Right atrium auricular region (tissue), 2 donors: ENCODE measurements at regions not wholly inside any gene's neighbourhood (a gene's known extent, or its start where the extent isn't known, plus 50 kb on each side); places are given as distances from the start of the nearest gene placed in this dataset.

Experiments used
- DNase-seq: peaks from one replicate; pipeline ENCODE4 v3.0.0-alpha.2; 2019; ENCODE audit warnings: low spot score
- H3K27ac ChIP-seq, 2 donors: fragments of 200-600 bp; sonication (generic); 1 replicate in 1 of 2; 2 replicates in 1 of 2; pipeline ENCODE4 v1.5.1; 2016 to 2019
- H3K27me3 ChIP-seq, 2 donors: fragments of 200-600 bp; sonication (generic); one replicate each; pipeline versions ENCODE4 v1.5.1 to v1.6.0; 2017 to 2019
- H3K36me3 ChIP-seq: fragments of 200-600 bp; sonication (generic); one replicate; pipeline ENCODE4 v1.5.1; 2016
- H3K4me1 ChIP-seq, 2 donors: fragments of 200-600 bp; sonication (generic); one replicate each; pipeline versions ENCODE4 v1.5.1 to v1.6.0; 2017 to 2019
- H3K4me3 ChIP-seq, 2 donors: fragments of 200-600 bp; sonication (generic); 1 replicate in 1 of 2; 2 replicates in 1 of 2; pipeline ENCODE4 v1.5.1; 2017 to 2019; ENCODE audit warnings: mild to moderate bottlenecking in 1 of 2, moderate library complexity in 1 of 2
- H3K9me3 ChIP-seq, 2 donors: fragments of 200-600 bp; sonication (generic); one replicate each; pipeline ENCODE4 v1.5.1; 2019
- CTCF ChIP-seq, 2 donors: fragments of 200-600 bp; sonication (generic); IDR thresholded peaks; one replicate each; pipeline ENCODE4 v1.5.1; 2019; ENCODE audit warnings: antibody characterized with exemption in 2 of 2

GRCh38 chr5:161169776-161170175 lies 317.8 kb upstream of the ATP10B start:
- no peak overlapping the region for H3K27ac ChIP-seq
- H3K27me3 ChIP-seq, result no peaks in the 10 kb centered on the region
- no peaks in the 10 kb centered on the region for H3K4me1 ChIP-seq
- H3K9me3 ChIP-seq, result no peaks in the 10 kb centered on the region
- no peak for DNase-seq
- TF ChIP-seq CTCF (IDR thresholded peaks at IDR 0.05), result no peak
- no peaks in the 10 kb centered on the region for H3K36me3 ChIP-seq
- no peak overlapping the region for H3K4me3 ChIP-seq

GRCh38 chr5:161167016-161167767 lies 315.2 kb upstream of the ATP10B start:
- no peak overlapping the region for H3K27ac ChIP-seq
- no peaks in the 10 kb centered on the region for H3K27me3 ChIP-seq
- H3K36me3 ChIP-seq, result no peaks in the 10 kb centered on the region
- no peak for TF ChIP-seq CTCF (IDR thresholded peaks at IDR 0.05)
- no peaks in the 10 kb centered on the region for H3K4me1 ChIP-seq
- H3K4me3 ChIP-seq, result no peak overlapping the region
- H3K9me3 ChIP-seq, result no peaks in the 10 kb centered on the region
- no peak for DNase-seq

GRCh38 chr5:161165998-161166660 lies 314.1 kb upstream of the ATP10B start:
- Histone ChIP-seq H3K4me1 (no peaks in the 10 kb centered on the region), H3K9me3 (no peaks in the 10 kb centered on the region), H3K27me3 (no peaks in the 10 kb centered on the region), H3K36me3 (no peaks in the 10 kb centered on the region), H3K4me3 (no peak overlapping the region), H3K27ac (no peak overlapping the region)
- TF ChIP-seq CTCF (IDR thresholded peaks at IDR 0.05), result no peak
- no peak for DNase-seq

GRCh38 chr5:161157925-161158324 lies 305.9 kb upstream of the ATP10B start:
- H3K9me3 ChIP-seq, result no peaks in the 10 kb centered on the region
- no peak for TF ChIP-seq CTCF (IDR thresholded peaks at IDR 0.05)
- H3K27me3 ChIP-seq, result no peaks in the 10 kb centered on the region
- no peak for DNase-seq
- H3K4me1 ChIP-seq, result no peaks in the 10 kb centered on the region
- H3K27ac ChIP-seq, result no peak overlapping the region
- H3K4me3 ChIP-seq, result no peak overlapping the region
- no peaks in the 10 kb centered on the region for H3K36me3 ChIP-seq

- Histone ChIP-seq H3K4me3 (no peak overlapping the region), H3K4me1 (no peaks in the 10 kb centered on the region), H3K27me3 (no peaks in the 10 kb centered on the region), H3K36me3 (no peaks in the 10 kb centered on the region), H3K27ac (no peak overlapping the region), H3K9me3 (no peaks in the 10 kb centered on the region)
- TF ChIP-seq CTCF (IDR thresholded peaks at IDR 0.05), result no peak
- no peak for DNase-seq
These were observed 303.4 kb upstream of the ATP10B start for GRCh38 chr5:161155451-161155850.
